ENCODE measurements at regions not wholly inside any gene's neighbourhood (a gene's known extent, or its start where the extent isn't known, plus 50 kb on each side); places are given as distances from the start of the nearest gene placed in this dataset.
"Not testable (repeated sequence)": the region's sequence is repeated elsewhere in the genome, so short reads cannot be mapped to it uniquely, and the experiment has no call there.

DNA sequence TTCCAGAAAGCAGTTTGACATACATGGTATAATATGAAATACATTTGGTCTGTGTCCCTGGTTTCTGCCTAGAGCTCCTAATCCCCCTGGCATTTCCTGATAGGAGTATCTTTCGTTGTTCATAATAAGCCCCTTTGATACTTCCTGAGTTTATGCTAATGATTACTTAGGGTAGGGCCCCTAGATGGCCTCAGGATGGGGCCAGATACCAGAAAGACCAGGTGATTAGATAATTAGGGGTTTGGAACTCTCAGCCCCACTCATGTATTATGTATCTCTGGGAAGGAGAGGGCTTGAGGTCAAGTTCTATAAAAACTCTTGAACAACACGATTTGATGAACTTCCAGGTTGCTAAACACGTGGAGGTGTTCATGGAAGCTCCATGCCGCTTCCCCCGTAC is 163.3 kb upstream of the ZNF608 start:
- DNase-seq (ENCODE audit: low read depth) = no peak
- TF ChIP-seq, protein P1, sequence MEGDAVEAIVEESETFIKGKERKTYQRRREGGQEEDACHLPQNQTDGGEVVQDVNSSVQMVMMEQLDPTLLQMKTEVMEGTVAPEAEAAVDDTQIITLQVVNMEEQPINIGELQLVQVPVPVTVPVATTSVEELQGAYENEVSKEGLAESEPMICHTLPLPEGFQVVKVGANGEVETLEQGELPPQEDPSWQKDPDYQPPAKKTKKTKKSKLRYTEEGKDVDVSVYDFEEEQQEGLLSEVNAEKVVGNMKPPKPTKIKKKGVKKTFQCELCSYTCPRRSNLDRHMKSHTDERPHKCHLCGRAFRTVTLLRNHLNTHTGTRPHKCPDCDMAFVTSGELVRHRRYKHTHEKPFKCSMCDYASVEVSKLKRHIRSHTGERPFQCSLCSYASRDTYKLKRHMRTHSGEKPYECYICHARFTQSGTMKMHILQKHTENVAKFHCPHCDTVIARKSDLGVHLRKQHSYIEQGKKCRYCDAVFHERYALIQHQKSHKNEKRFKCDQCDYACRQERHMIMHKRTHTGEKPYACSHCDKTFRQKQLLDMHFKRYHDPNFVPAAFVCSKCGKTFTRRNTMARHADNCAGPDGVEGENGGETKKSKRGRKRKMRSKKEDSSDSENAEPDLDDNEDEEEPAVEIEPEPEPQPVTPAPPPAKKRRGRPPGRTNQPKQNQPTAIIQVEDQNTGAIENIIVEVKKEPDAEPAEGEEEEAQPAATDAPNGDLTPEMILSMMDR (IDR thresholded peaks at IDR 0.05; ENCODE audit: insufficient read depth, low read depth, low read length) = no peak
- H3K4me3 ChIP-seq (ENCODE audit: low read depth, low read length) = no peak overlapping the region

DNA sequence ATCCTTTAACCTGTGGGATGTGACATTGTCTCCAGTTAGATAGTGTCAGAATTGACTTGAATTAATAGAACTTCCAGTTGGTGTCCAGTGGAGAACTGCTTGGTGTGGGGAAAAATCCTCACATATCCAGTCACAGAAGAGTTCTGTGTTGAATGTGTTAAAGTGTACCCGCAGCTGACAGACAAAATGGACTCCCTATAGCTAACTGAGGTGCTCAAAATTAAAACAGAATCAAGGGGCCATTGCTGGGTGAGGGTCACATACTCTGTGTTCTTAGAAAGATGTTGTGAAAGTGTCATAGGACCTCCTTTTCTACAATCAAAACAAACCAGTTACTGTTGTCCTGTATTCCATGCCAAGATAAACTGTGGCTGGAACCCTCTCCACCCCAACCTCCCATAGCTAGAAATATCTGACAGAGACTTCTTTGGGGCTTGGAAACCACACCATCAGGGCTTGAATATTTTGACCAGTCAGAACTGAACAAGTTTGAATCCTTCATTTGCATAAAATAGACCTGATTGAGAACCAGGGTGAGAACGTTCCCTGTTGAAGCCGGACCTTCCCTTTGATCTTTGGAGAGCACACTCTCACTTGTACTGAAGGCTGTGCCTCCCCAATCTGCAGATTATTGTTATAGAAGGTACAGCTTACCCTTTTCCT is 164.0 kb upstream of the ZNF608 start:
- no peak overlapping the region for H3K4me3 ChIP-seq (ENCODE audit: low read depth, low read length)
- no peak for DNase-seq (ENCODE audit: low read depth)
- TF ChIP-seq, protein P1 (IDR thresholded peaks at IDR 0.05; ENCODE audit: insufficient read depth, low read depth, low read length) = no peak

DNA sequence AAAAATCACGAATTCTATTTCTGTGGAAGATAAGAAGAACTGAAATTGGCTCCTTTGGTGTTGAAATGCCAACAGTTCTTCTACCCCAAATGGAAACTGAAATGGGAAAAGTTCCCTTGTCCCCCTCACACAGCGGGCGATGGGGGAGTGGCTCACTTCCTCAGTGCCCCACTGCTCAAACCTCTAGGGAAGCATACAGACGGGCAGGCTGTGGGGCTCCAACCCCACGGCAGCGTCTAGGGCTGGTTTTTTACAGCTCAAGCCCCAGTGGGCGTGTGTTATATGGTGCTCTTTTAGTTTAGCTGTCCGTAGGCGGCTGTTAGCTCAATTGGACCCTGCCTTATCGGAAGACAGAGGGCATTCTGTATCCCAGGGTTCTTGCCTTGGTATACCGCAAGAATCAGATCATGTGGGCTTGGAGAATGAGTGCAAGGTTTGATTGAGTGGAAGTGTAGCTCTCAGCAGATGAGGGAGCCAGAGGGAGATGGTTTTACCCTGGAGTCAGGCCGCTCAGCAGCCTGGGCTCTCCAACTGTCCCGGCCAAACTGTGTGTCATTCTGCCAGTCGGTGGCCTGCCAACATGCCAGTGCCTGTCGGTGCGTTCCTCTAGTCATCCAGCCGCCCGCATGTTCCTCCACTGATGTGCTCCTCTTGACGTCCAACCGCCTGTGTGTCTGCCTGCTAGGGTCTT is 166.3 kb upstream of the ZNF608 start:
- TF ChIP-seq, protein P1 (IDR thresholded peaks at IDR 0.05; ENCODE audit: insufficient read depth, low read depth, low read length) = no peak
- no peak overlapping the region for H3K4me3 ChIP-seq (ENCODE audit: low read depth, low read length)
- DNase-seq (ENCODE audit: low read depth) = no peak

DNA sequence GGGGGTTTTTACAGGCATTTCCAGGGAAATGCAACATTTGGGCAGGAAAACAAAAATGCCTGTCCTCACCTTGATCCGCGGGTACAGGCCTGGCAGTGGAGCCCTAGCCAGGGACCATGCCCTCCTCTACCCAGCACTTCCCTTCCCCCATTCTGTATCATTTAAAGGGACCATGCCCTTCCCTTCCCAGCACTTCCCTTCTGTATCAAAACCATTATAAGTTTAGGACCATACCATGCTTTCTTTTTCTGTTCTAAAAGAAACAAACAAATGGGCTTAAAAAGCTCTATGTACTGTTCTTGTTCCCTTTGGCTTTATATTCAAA is 166.9 kb upstream of the ZNF608 start:
- DNase-seq (ENCODE audit: low read depth) = no peak
- H3K4me3 ChIP-seq (ENCODE audit: low read depth, low read length) = no peak overlapping the region
- TF ChIP-seq, protein P1 (IDR thresholded peaks at IDR 0.05; ENCODE audit: insufficient read depth, low read depth, low read length) = no peak

DNA sequence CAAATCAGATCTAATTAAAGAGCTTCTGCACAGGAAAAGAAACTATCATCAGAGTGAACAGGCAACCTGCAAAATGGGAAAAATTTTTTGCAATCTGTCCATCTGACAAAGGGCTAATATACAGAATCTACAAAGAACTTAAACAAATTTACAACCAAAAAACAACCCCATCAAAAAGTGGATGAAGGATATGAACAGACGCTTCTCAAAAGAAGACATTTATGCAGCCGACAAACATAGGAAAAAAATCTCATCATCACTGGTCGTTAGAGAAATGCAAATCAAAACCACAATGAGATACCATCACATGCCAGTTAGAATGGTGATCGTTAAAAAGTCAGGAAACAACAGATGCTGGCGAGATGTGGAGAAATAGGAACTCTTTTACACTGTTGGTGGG is 169.9 kb upstream of the ZNF608 start:
- DNase-seq (ENCODE audit: low read depth); H3K4me3 ChIP-seq (ENCODE audit: low read depth, low read length): not testable (repeated sequence)

DNA sequence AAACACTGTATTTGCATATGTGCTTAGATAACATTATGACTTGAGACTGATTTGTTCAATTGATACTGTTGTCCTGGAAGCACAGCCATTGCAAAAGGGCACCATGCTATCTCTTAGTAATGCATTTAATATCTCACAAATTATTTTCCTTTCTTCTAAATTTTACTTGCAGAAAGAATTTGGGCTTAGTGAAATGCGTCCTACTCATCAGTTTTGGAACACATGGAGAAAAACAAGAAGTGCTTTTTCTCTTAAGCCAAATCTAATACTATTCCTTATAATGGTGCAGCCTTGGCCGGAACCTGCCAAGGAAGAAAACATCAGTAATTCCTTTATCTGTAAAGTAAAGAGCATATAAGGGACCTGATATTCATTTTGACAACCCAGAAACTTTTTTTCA is 172.2 kb upstream of the ZNF608 start:
- no peak for DNase-seq (ENCODE audit: low read depth)
- H3K4me3 ChIP-seq (ENCODE audit: low read depth, low read length) = no peak overlapping the region
- TF ChIP-seq, protein P1 (IDR thresholded peaks at IDR 0.05; ENCODE audit: insufficient read depth, low read depth, low read length) = no peak

DNA sequence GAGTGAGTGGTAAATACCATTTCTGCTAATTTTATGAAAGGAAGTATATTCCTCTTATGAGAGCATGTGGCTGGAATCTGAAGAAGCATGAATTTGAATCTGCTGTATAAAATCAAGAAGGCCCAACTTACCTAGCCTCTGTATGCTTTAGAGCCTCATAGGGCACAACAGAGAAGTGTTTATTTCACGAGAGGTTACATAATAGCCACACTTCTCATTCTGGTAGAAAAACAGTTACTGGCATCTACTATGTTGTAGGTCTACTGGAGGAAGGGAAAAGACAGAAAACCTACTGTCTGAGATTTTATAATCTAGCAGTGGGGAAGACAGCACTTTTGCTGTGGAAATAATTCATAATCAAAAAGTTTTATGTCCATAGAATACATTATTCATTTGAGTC is 172.6 kb upstream of the ZNF608 start:
- TF ChIP-seq, protein P1 (IDR thresholded peaks at IDR 0.05; ENCODE audit: insufficient read depth, low read depth, low read length) = no peak
- H3K4me3 ChIP-seq (ENCODE audit: low read depth, low read length) = no peak overlapping the region
- no peak for DNase-seq (ENCODE audit: low read depth)

Measured in fibroblast of villous mesenchyme (primary cell).